HG03045 (cell line): ENCODE measurements at regions not wholly inside any gene's neighbourhood (a gene's known extent, or its start where the extent isn't known, plus 50 kb on each side); places are given as distances from the start of the nearest gene placed in this dataset.

Source experiments
- ATAC-seq: cut with Tn5 transposase; IDR thresholded peaks from one replicate; pipeline ENCODE4 v1.9.1; 2021; ENCODE audit warnings: mild to moderate bottlenecking, moderate library complexity; ENCODE audit not compliant: unreplicated experiment

- no peak for ATAC-seq
These were observed 147.4 kb upstream of the POU2AF2 start for GRCh38 chr11:111098091-111098490.

GRCh38 chr11:111097191-111097590, 148.3 kb upstream of the POU2AF2 start:
- no peak for ATAC-seq

- ATAC-seq, result no peak
These were observed 150.2 kb upstream of the POU2AF2 start for GRCh38 chr11:111095327-111095726.

- no peak for ATAC-seq
These were observed 152.5 kb upstream of the POU2AF2 start for GRCh38 chr11:111093061-111093460.

GRCh38 chr11:111091321-111091938, 154.1 kb upstream of the POU2AF2 start:
- ATAC-seq, result no peak

GRCh38 chr11:111089759-111090158, 155.8 kb upstream of the POU2AF2 start:
- ATAC-seq, result no peak

- no peak for ATAC-seq
These were observed 156.6 kb upstream of the POU2AF2 start for GRCh38 chr11:111088847-111089355.

GRCh38 chr11:111086058-111086457, 159.5 kb upstream of the POU2AF2 start:
- ATAC-seq, result no peak

GRCh38 chr11:111082664-111083063, 162.9 kb upstream of the POU2AF2 start:
- no peak for ATAC-seq

- ATAC-seq, result no peak
These were observed 164.5 kb upstream of the POU2AF2 start for GRCh38 chr11:111081021-111081511.

- ATAC-seq, result no peak
These were observed 167.8 kb upstream of the POU2AF2 start for GRCh38 chr11:111077530-111078322.

GRCh38 chr11:111069066-111069465, 176.5 kb upstream of the POU2AF2 start:
- no peak for ATAC-seq

- ATAC-seq, result no peak
These were observed 177.5 kb upstream of the POU2AF2 start for GRCh38 chr11:111067994-111068393.

GRCh38 chr11:111066846-111067245, 178.7 kb upstream of the POU2AF2 start:
- ATAC-seq, result no peak

GRCh38 chr11:111063726-111064517, 181.6 kb upstream of the POU2AF2 start:
- no peak for ATAC-seq

- no peak for ATAC-seq
These were observed 183.1 kb upstream of the POU2AF2 start for GRCh38 chr11:111062420-111062819.

- ATAC-seq, result no peak
These were observed 185.8 kb upstream of the POU2AF2 start for GRCh38 chr11:111059726-111060125.

- ATAC-seq, result no peak
These were observed 196.4 kb upstream of the POU2AF2 start for GRCh38 chr11:111049131-111049530.

- ATAC-seq, result no peak
These were observed 198.2 kb upstream of the POU2AF2 start for GRCh38 chr11:111047374-111047773.

GRCh38 chr11:111046291-111046690, 199.2 kb upstream of the POU2AF2 start:
- no peak for ATAC-seq

GRCh38 chr11:111045874-111046273, 199.7 kb upstream of the POU2AF2 start:
- ATAC-seq, result no peak
